MCF 10A (cell line): ENCODE measurements at regions not wholly inside any gene's neighbourhood (a gene's known extent, or its start where the extent isn't known, plus 50 kb on each side); places are given as distances from the start of the nearest gene placed in this dataset.

Experiments used
- BruUV-seq: library from RNA; stranded (reverse); fragments of 400-500 nt; replicated peaks from 2 replicates; lab custom pipeline; 2021; lab: Mats Ljungman, UMichigan
- CTCF ChIA-PET: fragments of 300-600 bp; sonication (Branson Sonifier 250); formaldehyde crosslinking; extraction: SDS; loops from one replicate; lab custom pipeline; 2021; ENCODE audit warnings: antibody characterized with exemption, inconsistent platforms; lab: Yijun Ruan, JAX
- POLR2A ChIA-PET: fragments of 300-600, 350-650 bp; sonication (Branson Sonifier 250); formaldehyde crosslinking; extraction: SDS; loops from one replicate; lab custom pipeline; 2020; ENCODE audit warnings: antibody characterized with exemption, inconsistent platforms; lab: Yijun Ruan, JAX
- DNase-seq: peaks from one replicate; pipeline ENCODE4 v3.0.0-alpha.2; 2018; ENCODE audit not compliant: unreplicated experiment
- H3K27ac Mint-ChIP-seq: one replicate; pipeline ENCODE4 v1.8.0; 2022; ENCODE audit warnings: mild to moderate bottlenecking, low read depth, mixed read lengths; ENCODE audit not compliant: unreplicated experiment
- H3K27me3 Mint-ChIP-seq: one replicate; pipeline ENCODE4 v1.8.0; 2022; ENCODE audit warnings: mixed read lengths; ENCODE audit not compliant: insufficient read depth, unreplicated experiment
- H3K36me3 Mint-ChIP-seq: one replicate; pipeline ENCODE4 v1.8.0; 2022; ENCODE audit warnings: mild to moderate bottlenecking, moderate library complexity, mixed read lengths; ENCODE audit not compliant: insufficient read depth, unreplicated experiment
- H3K4me1 Mint-ChIP-seq: one replicate; pipeline ENCODE4 v1.8.0; 2022; ENCODE audit warnings: mixed read lengths; ENCODE audit not compliant: insufficient read depth, unreplicated experiment
- H3K4me3 Mint-ChIP-seq: one replicate; pipeline ENCODE4 v1.8.0; 2022; ENCODE audit warnings: mild to moderate bottlenecking, moderate library complexity, mixed read lengths; ENCODE audit not compliant: unreplicated experiment
- H3K9me3 Mint-ChIP-seq: one replicate; pipeline ENCODE4 v1.8.0; 2022; ENCODE audit warnings: mixed read lengths; ENCODE audit not compliant: unreplicated experiment
- CTCF ChIP-seq: fragments of 200-600 bp; IDR thresholded peaks from one replicate; pipeline ENCODE4 v1.8.0; 2022; ENCODE audit warnings: antibody characterized with exemption, mild to moderate bottlenecking; ENCODE audit not compliant: unreplicated experiment
- intact Hi-C: fragments of 100-400 bp; cut with micrococcal nuclease; formaldehyde crosslinking; loops from 2 replicates; pipeline ENCODE4 v1.14.1; 2022

DNA sequence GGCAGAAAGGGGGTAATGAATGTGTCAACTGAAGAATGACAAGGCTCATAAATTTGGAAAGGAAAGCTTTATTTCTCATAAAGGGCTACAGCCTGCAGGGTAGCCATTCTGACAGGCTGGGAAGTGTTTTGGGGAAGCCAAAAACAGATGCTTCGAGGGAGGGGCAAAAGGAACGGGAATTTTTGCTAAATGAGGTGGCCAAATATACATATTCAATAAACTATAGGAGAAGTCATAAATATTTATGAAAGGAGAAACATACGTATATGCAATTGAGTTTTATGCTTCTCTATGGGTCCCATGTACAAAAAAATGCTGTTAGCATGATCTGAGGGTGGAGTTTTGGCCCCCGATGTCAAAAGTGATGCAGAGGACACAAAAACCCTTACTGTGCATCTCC is 180.7 kb downstream of the FNDC1 start:
- CTCF ChIA-PET, result no interaction called here
- POLR2A ChIA-PET, result interaction anchor here (0.7 to 0.8 kb wide), 2 partner anchors 22 to 706 kb away, joined by 3 read pairs; no protein-coding TSS in a partner anchor
- H3K36me3 Mint-ChIP-seq, result no peaks in the 10 kb centered on the region
- H3K27ac Mint-ChIP-seq, result no peak overlapping the region
- no peak for TF ChIP-seq CTCF
- H3K27me3 Mint-ChIP-seq, result peaks cover 60% of the 10 kb centered on the region
- H3K4me3 Mint-ChIP-seq, result no peak overlapping the region
- BruUV-seq, result no TSS peak
- H3K9me3 Mint-ChIP-seq, result no peaks in the 10 kb centered on the region
- intact Hi-C loops, result no loop called here
- no peaks in the 10 kb centered on the region for H3K4me1 Mint-ChIP-seq
- no peak for DNase-seq

- POLR2A ChIA-PET, result no interaction called here
Observed at GRCh38 chr6:159343709-159344108, 174.5 kb downstream of the FNDC1 start.

DNA sequence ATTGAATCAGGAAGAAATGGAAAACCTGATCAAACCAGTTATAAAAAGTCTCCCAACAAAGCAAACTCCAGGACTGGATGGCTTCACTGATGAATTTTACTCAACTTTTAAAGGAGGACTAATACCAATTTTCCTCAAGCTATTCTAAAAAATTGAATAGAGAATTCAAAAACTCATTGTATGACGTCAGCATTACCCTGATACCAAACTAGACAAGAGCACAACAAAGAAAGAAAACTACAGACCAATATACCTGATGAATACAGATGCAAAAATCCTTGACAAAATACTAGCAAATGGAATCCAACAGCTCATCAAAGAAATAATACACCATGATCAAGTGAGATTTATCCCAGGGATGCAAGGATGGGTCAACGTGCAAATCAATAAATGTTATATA is 172.9 kb downstream of the FNDC1 start:
- H3K9me3 Mint-ChIP-seq, result no peaks in the 10 kb centered on the region
- H3K36me3 Mint-ChIP-seq, result no peaks in the 10 kb centered on the region
- intact Hi-C loops, result no loop called here
- no peak for DNase-seq
- no peaks in the 10 kb centered on the region for H3K4me1 Mint-ChIP-seq
- peaks cover 33% of the 10 kb centered on the region for H3K27me3 Mint-ChIP-seq
- no peak for TF ChIP-seq CTCF
- no TSS peak for BruUV-seq
- ChIA-PET CTCF (no interaction called here), POLR2A (no interaction called here)
- no peak overlapping the region for H3K4me3 Mint-ChIP-seq
- no peak overlapping the region for H3K27ac Mint-ChIP-seq

More at GRCh38 chr6:159343709-159344108, 174.5 kb downstream of the FNDC1 start:
- Mint-ChIP-seq H3K27me3 (peaks cover 36% of the 10 kb centered on the region), H3K36me3 (no peaks in the 10 kb centered on the region), H3K4me3 (no peak overlapping the region), H3K9me3 (no peaks in the 10 kb centered on the region), H3K4me1 (no peaks in the 10 kb centered on the region), H3K27ac (no peak overlapping the region)
- DNase-seq, result no peak
- no peak for TF ChIP-seq CTCF
- intact Hi-C loops, result no loop called here
- BruUV-seq, result no TSS peak
- CTCF ChIA-PET, result no interaction called here

GRCh38 chr6:159334068-159334467 is 164.9 kb downstream of the FNDC1 start:
- H3K9me3 Mint-ChIP-seq, result peaks cover 8% of the 10 kb centered on the region
- peaks cover 4% of the 10 kb centered on the region for H3K27me3 Mint-ChIP-seq
- H3K27ac Mint-ChIP-seq, result no peak overlapping the region
- POLR2A ChIA-PET, result interaction anchor here (0.7 kb wide), 1 partner anchor 84 kb away, joined by 3 read pairs; no protein-coding TSS in a partner anchor
- no peaks in the 10 kb centered on the region for H3K4me1 Mint-ChIP-seq
- CTCF ChIA-PET, result no interaction called here
- H3K4me3 Mint-ChIP-seq, result no peak overlapping the region
- no TSS peak for BruUV-seq
- no peaks in the 10 kb centered on the region for H3K36me3 Mint-ChIP-seq
- no peak for DNase-seq
- no peak for TF ChIP-seq CTCF
- intact Hi-C loops, result no loop called here
